ENCODE measurements at regions not wholly inside any gene's neighbourhood (a gene's known extent, or its start where the extent isn't known, plus 50 kb on each side); places are given as distances from the start of the nearest gene placed in this dataset.

DNA sequence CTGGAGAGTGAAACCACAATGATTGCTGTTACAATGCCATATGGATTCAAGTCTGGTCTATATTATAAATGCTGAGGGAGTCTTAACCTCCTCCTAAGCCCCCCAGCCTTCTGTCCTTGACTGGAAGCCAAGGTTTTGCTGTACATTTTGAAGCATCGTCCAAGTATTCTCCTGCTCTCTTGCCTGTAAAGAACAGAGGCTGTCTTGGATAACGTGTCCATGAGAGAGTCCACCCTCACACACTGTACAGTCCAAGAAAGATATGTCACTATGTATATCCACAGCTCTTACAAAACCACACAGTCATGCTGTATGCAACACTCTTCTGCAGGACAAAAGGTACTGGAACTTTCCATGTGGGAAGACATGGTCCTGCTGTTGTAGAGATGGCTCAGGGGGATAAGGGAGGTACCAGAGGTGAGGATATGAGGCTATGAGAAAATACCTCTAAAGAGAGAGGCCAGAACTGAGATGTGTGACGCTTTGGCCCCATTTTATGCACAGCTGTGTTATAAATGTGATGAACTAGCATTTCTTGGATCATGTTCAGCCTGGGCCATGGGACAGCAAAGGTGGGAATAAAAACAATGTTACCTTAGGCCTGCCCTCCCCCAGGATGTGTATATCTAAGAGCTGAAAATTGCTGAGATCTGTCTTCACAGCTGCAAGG, 678.6 kb downstream of the IQCM start:
- Histone ChIP-seq H3K4me2 (ENCODE audit: low read depth, low read length) (no peak overlapping the region), H3K36me3 (replicated peaks in 1 of 2; ENCODE audit: control insufficient read depth in 1 of 2, insufficient read depth in 2 of 2, low read length in 2 of 2) (no peaks in the 10 kb centered on the region), H3K27ac (ENCODE audit: extremely low read length, insufficient read depth, low read length) (no peak overlapping the region), H3K9me3 (ENCODE audit: low read length) (peaks cover 46% of the 10 kb centered on the region), H3K27me3 (ENCODE audit: control insufficient read depth in 1 of 2, insufficient read depth in 2 of 2, low read length in 2 of 2) (no peaks in the 10 kb centered on the region), H2AFZ (ENCODE audit: low read length) (no peak overlapping the region), H3K4me3 (replicated peaks in 1 of 3; ENCODE audit: insufficient read depth in 1 of 3, low read depth in 2 of 3, low read length in 3 of 3) (no peak overlapping the region), H4K20me1 (ENCODE audit: insufficient read depth, low read length) (no peaks in the 10 kb centered on the region), H3K4me1 (ENCODE audit: insufficient read depth, low read length) (no peaks in the 10 kb centered on the region), H3K79me2 (ENCODE audit: insufficient read depth, low read length) (no peaks in the 10 kb centered on the region), H3K9ac (ENCODE audit: insufficient read depth, low read depth, low read length) (no peak overlapping the region)
- POLR2A ChIA-PET = no interaction called here
- 6% methylated on average over 3 of the region's 3 CpGs for WGBS (ENCODE audit: low lambda C conversion rate)
- TF ChIP-seq FLYWCH1 (CRISPR knock-in tag; IDR thresholded peaks at IDR 0.05) (no peak), MAFK (conservative IDR thresholded peaks at IDR 0.05 in 1 of 2, IDR thresholded peaks at IDR 0.05 in 1 of 2; ENCODE audit: low read length in 2 of 2) (peak in 1 of 2 experiments; percentile 27; a peak in 1 of 4 replicates)
- no peak for DNase-seq (ENCODE audit: low spot score)
- CTCF ChIA-PET (ENCODE audit: low intra/inter-chr PET ratio, low total read pairs) = no interaction called here
- in situ Hi-C loops (cut with HindIII; ENCODE audit: extremely low pct_ligation_motif_present, low pct_unique_long_range_greater_than_20kb) (no loop called here), intact Hi-C loops (cut with micrococcal nuclease; ENCODE audit: unreplicated experiment) (no loop called here)
- BruUV-seq (replicated peaks) = no TSS peak
- no peak for FAIRE-seq
- no peak for ATAC-seq

- no TSS peak for BruUV-seq (replicated peaks)
- FAIRE-seq = no peak
- no peak overlapping the region for H3K27ac ChIP-seq (ENCODE audit: extremely low read length, insufficient read depth, low read length)
- no peaks in the 10 kb centered on the region for H3K27me3 ChIP-seq (ENCODE audit: control insufficient read depth in 1 of 2, insufficient read depth in 2 of 2, low read length in 2 of 2)
- DNase-seq (ENCODE audit: low spot score) = no peak
- H4K20me1 ChIP-seq (ENCODE audit: insufficient read depth, low read length) = no peaks in the 10 kb centered on the region
- no peak for ATAC-seq
- in situ Hi-C loops (cut with HindIII; ENCODE audit: extremely low pct_ligation_motif_present, low pct_unique_long_range_greater_than_20kb) (no loop called here), intact Hi-C loops (cut with micrococcal nuclease; ENCODE audit: unreplicated experiment) (no loop called here)
- no peak overlapping the region for H3K4me3 ChIP-seq (replicated peaks in 1 of 3; ENCODE audit: insufficient read depth in 1 of 3, low read depth in 2 of 3, low read length in 3 of 3)
- H3K79me2 ChIP-seq (ENCODE audit: insufficient read depth, low read length) = no peaks in the 10 kb centered on the region
- H3K9ac ChIP-seq (ENCODE audit: insufficient read depth, low read depth, low read length) = no peak overlapping the region
- ChIA-PET POLR2A (no interaction called here), CTCF (ENCODE audit: low intra/inter-chr PET ratio, low total read pairs) (no interaction called here)
- no peak overlapping the region for H2AFZ ChIP-seq (ENCODE audit: low read length)
- no peaks in the 10 kb centered on the region for H3K36me3 ChIP-seq (replicated peaks in 1 of 2; ENCODE audit: control insufficient read depth in 1 of 2, insufficient read depth in 2 of 2, low read length in 2 of 2)
- H3K4me2 ChIP-seq (ENCODE audit: low read depth, low read length) = no peak overlapping the region
- H3K9me3 ChIP-seq (ENCODE audit: low read length) = peaks cover 37% of the 10 kb centered on the region
- H3K4me1 ChIP-seq (ENCODE audit: insufficient read depth, low read length) = no peaks in the 10 kb centered on the region
- 7% methylated on average over 4 of the region's 4 CpGs for WGBS (ENCODE audit: low lambda C conversion rate)
- no peak for TF ChIP-seq ZNF572 (CRISPR knock-in tag; IDR thresholded peaks at IDR 0.05)
- no peak for TF ChIP-seq ZNF841 (CRISPR knock-in tag; IDR thresholded peaks at IDR 0.05; ENCODE audit: borderline replicate concordance)
- no peak for TF ChIP-seq MIER3 (CRISPR knock-in tag; IDR thresholded peaks at IDR 0.05; ENCODE audit: borderline replicate concordance)
- no peak for TF ChIP-seq ZNF224 (CRISPR knock-in tag; IDR thresholded peaks at IDR 0.05)
- TF ChIP-seq ZNF317 (CRISPR knock-in tag; IDR thresholded peaks at IDR 0.05) = no peak
- no peak for TF ChIP-seq TBP (CRISPR knock-in tag; IDR thresholded peaks at IDR 0.05)
- no peak for TF ChIP-seq ZNF382 (CRISPR knock-in tag; IDR thresholded peaks at IDR 0.05; ENCODE audit: borderline replicate concordance)
- no peak for TF ChIP-seq BCLAF1 (IDR thresholded peaks at IDR 0.05)
- no peak for TF ChIP-seq NR2F1 (CRISPR knock-in tag; IDR thresholded peaks at IDR 0.05)
- no peak for TF ChIP-seq SIN3B (IDR thresholded peaks at IDR 0.05; ENCODE audit: low read length)
- TF ChIP-seq ZNF430 (CRISPR knock-in tag; IDR thresholded peaks at IDR 0.05) = no peak
- TF ChIP-seq IKZF1 (IDR thresholded peaks at IDR 0.05) = no peak
- TF ChIP-seq SCMH1 (CRISPR knock-in tag; IDR thresholded peaks at IDR 0.05; ENCODE audit: borderline replicate concordance) = no peak
- TF ChIP-seq HDAC2 (CRISPR knock-in tag; IDR thresholded peaks at IDR 0.05) = no peak
- no peak for TF ChIP-seq ZNF121 (CRISPR knock-in tag; IDR thresholded peaks at IDR 0.05)
- no peak for TF ChIP-seq ATF5 (CRISPR knock-in tag; IDR thresholded peaks at IDR 0.05; ENCODE audit: low read depth)
Measured at GRCh38 chr4:149135062-149135461, 680.6 kb downstream of the IQCM start.

Data from HepG2 (cell line).